Uterus (tissue), 3 donors: ENCODE measurements at regions not wholly inside any gene's neighbourhood (a gene's known extent, or its start where the extent isn't known, plus 50 kb on each side); places are given as distances from the start of the nearest gene placed in this dataset.

Experiments
- DNase-seq, 2 donors: peaks; one replicate each; pipeline ENCODE4 v3.0.0-alpha.2; 2019 to 2020
- H3K27ac ChIP-seq, 2 donors: fragments of 200-600 bp; sonication (generic); 1 replicate in 1 of 2; 2 replicates in 1 of 2; pipeline ENCODE4 v1.5.1; 2016 to 2018
- H3K27me3 ChIP-seq, 2 donors: fragments of 200-600 bp; sonication (generic); one replicate each; pipeline ENCODE4 v1.5.1; 2018 to 2019; ENCODE audit warnings: control low read depth in 1 of 2
- H3K36me3 ChIP-seq, 2 donors: fragments of 200-600 bp; sonication (generic); one replicate each; pipeline ENCODE4 v1.5.1; 2019; ENCODE audit warnings: control low read depth in 1 of 2
- H3K4me1 ChIP-seq, 2 donors: fragments of 200-600 bp; sonication (generic); one replicate each; pipeline ENCODE4 v1.5.1; 2018 to 2019; ENCODE audit warnings: control low read depth in 1 of 2
- H3K4me3 ChIP-seq, 2 donors: fragments of 200-600 bp; sonication (generic); 1 replicate in 1 of 2; 2 replicates in 1 of 2; pipeline ENCODE4 v1.5.1; 2018 to 2019; ENCODE audit warnings: mild to moderate bottlenecking in 1 of 2
- H3K9me3 ChIP-seq, 2 donors: fragments of 200-600 bp; sonication (generic); one replicate each; pipeline ENCODE4 v1.5.1; 2019; ENCODE audit warnings: control low read depth in 1 of 2
- POLR2A ChIP-seq, 2 donors: fragments of 450-650 bp; IDR thresholded peaks; one replicate each; pipeline ENCODE4 v1.6.1; 2016; ENCODE audit warnings: antibody characterized with exemption in 2 of 2, mild to moderate bottlenecking in 1 of 2, moderate library complexity in 1 of 2
- intact Hi-C: fragments of 100-400 bp; cut with DNase I; formaldehyde crosslinking; loops from one replicate; pipeline ENCODE4 v1.15.1; 2023; ENCODE audit warnings: low total_unique reads
- TF ChIP-seq, protein P1 (sequence below), 4 experiments: fragments of 200-600 bp in 2 of 4; fragments of 450-650 bp in 2 of 4; sonication (generic) in 2 of 4; IDR thresholded peaks; one replicate each; pipeline ENCODE4 v1.5.1; 2016 to 2019; ENCODE audit warnings: antibody characterized with exemption in 4 of 4, mild to moderate bottlenecking in 2 of 4, moderate library complexity in 1 of 4
- donor health status: DM: yes; HTN: yes; CAD: no.

DNA sequence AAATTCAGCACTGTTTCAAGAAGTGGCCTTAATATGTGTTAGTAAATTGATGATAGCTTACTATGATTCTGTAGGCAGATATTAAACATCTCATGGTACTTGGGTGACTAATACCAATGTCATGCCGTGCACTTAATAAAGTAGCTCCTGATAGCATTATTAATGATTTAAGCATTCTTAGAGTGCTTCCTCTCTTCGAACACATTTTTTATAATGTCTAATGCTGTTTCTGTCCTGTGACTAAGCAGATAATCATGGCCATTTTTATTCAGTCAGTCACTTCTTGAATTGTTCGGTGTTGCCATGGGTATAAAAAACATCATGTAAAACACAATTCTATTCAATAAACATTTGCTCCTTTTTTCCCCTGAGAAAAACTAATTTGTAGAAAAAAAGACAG, 804.6 kb upstream of the ADGRL4 start:
- Histone ChIP-seq H3K27ac (no peak overlapping the region), H3K4me1 (no peaks in the 10 kb centered on the region), H3K9me3 (no peaks in the 10 kb centered on the region), H3K27me3 (no peaks in the 10 kb centered on the region), H3K4me3 (no peak overlapping the region), H3K36me3 (no peaks in the 10 kb centered on the region)
- TF ChIP-seq POLR2A (IDR thresholded peaks at IDR 0.05), result no peak
- TF ChIP-seq, protein P1, sequence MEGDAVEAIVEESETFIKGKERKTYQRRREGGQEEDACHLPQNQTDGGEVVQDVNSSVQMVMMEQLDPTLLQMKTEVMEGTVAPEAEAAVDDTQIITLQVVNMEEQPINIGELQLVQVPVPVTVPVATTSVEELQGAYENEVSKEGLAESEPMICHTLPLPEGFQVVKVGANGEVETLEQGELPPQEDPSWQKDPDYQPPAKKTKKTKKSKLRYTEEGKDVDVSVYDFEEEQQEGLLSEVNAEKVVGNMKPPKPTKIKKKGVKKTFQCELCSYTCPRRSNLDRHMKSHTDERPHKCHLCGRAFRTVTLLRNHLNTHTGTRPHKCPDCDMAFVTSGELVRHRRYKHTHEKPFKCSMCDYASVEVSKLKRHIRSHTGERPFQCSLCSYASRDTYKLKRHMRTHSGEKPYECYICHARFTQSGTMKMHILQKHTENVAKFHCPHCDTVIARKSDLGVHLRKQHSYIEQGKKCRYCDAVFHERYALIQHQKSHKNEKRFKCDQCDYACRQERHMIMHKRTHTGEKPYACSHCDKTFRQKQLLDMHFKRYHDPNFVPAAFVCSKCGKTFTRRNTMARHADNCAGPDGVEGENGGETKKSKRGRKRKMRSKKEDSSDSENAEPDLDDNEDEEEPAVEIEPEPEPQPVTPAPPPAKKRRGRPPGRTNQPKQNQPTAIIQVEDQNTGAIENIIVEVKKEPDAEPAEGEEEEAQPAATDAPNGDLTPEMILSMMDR (IDR thresholded peaks at IDR 0.05), result no peak
- intact Hi-C loops, result no loop called here
- no peak for DNase-seq

DNA sequence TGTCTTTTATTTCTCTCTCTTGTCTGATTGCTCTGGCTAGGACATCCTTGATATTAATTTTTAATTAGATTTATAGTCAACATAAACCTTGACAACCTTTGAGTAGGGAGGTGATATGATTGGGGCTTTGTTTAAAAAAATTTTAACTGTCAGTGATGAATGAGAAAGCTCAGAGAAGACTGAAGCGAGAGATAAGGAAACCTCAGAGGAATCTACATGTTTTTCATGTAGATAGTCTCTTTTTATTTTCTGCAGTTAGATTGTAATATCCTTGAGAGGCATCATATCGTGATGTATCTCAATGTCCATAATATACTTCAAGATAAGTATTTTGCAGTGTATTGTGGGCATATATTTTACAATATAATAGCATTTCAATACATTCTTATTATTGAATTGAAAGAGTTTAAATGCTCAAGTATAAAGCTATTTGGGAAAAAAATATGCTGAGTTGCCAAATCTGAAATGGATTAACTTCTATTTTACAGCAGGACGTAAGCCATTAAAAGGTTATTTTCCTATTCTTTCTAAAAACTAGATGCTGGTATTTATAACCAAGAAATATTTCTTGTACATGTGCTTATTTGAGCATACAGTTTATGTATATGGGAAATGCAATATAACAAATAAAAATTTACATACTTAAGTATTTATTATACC, 802.4 kb upstream of the ADGRL4 start:
- H3K4me1 ChIP-seq, result no peaks in the 10 kb centered on the region
- H3K4me3 ChIP-seq, result no peak overlapping the region
- DNase-seq, result no peak
- no peak overlapping the region for H3K27ac ChIP-seq
- H3K9me3 ChIP-seq, result no peaks in the 10 kb centered on the region
- H3K27me3 ChIP-seq, result no peaks in the 10 kb centered on the region
- TF ChIP-seq, protein P1 (IDR thresholded peaks at IDR 0.05), result no peak
- no peak for TF ChIP-seq POLR2A (IDR thresholded peaks at IDR 0.05)
- intact Hi-C loops, result no loop called here
- no peaks in the 10 kb centered on the region for H3K36me3 ChIP-seq

DNA sequence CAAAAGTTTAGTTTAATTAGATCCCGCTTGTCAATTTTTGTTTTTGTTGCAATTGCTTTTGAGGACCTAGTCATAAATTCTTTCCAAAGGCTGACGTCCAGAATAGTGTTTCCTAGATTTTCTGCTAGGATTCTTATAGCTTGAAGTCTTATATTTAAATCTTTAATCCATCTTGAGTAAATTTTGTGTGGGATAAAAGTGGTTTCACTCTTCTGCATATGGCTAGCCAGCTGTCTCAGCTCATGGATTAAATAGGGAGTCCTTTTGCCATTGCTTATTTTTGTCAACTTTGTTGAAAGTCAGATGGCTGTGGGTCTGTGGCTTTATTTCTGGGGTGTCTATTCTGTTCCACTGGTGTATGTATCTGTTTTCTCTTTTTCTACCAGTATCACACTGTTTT, 801.3 kb upstream of the ADGRL4 start:
- TF ChIP-seq, protein P1 (IDR thresholded peaks at IDR 0.05), result no peak
- TF ChIP-seq POLR2A (IDR thresholded peaks at IDR 0.05), result no peak
- no peak for DNase-seq

DNA sequence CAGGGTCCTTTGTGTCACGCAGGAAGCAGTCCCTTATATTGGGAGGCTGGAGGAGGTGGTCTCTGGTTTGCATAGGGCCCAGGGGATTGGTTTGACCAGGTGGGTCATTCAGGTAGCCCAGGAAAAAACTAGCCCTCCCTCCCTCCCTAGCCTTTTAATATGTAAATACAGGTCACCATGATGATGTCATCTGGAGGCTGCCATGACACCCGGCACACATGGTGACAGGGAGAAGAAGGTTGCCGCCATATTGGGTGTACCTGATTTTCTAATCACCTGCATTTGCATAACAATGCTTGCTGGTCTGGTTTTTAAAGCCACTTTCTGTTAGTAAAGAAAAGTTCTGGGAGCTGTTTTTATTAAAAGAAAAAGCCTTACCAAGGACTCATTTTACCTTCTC, 791.0 kb upstream of the ADGRL4 start:
- H3K36me3 ChIP-seq, result no peaks in the 10 kb centered on the region
- H3K4me3 ChIP-seq, result no peak overlapping the region
- no peak for TF ChIP-seq POLR2A (IDR thresholded peaks at IDR 0.05)
- intact Hi-C loops, result no loop called here
- no peaks in the 10 kb centered on the region for H3K27me3 ChIP-seq
- DNase-seq, result no peak
- no peaks in the 10 kb centered on the region for H3K4me1 ChIP-seq
- H3K27ac ChIP-seq, result no peak overlapping the region
- no peaks in the 10 kb centered on the region for H3K9me3 ChIP-seq

More for the DNA sequence above, 801.3 kb upstream of the ADGRL4 start:
- Histone ChIP-seq H3K4me1 (no peaks in the 10 kb centered on the region), H3K27me3 (no peaks in the 10 kb centered on the region), H3K36me3 (no peaks in the 10 kb centered on the region), H3K27ac (no peak overlapping the region), H3K9me3 (no peaks in the 10 kb centered on the region), H3K4me3 (no peak overlapping the region)
- intact Hi-C loops, result no loop called here

DNA sequence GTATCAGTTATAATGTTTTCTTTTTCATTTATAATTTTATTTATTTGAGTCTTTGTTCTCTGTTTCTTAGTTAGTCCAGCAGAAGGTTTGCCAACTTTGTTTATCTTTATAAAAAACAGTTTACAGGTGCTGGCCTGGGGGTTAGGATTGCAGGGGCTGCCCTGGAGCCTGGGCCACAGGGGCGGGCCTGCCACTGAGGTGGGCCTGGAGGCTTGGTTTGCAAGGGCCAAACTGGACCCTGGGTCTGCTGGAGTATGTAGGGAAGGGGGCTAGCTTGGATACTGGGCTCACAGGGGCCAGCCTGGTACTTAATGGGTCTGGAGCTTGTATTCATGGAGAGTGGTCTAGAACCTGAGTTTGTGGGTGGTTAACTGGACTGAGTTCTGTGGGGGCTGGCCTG, 789.9 kb upstream of the ADGRL4 start:
- Histone ChIP-seq H3K27me3 (no peaks in the 10 kb centered on the region), H3K27ac (no peak overlapping the region), H3K36me3 (no peaks in the 10 kb centered on the region), H3K4me3 (no peak overlapping the region), H3K9me3 (no peaks in the 10 kb centered on the region), H3K4me1 (no peaks in the 10 kb centered on the region)
- intact Hi-C loops, result no loop called here
- TF ChIP-seq, protein P1 (IDR thresholded peaks at IDR 0.05), result no peak
- TF ChIP-seq POLR2A (IDR thresholded peaks at IDR 0.05), result no peak
- DNase-seq, result no peak
